ENCODE measurements at regions not wholly inside any gene's neighbourhood (a gene's known extent, or its start where the extent isn't known, plus 50 kb on each side); places are given as distances from the start of the nearest gene placed in this dataset.

DNA sequence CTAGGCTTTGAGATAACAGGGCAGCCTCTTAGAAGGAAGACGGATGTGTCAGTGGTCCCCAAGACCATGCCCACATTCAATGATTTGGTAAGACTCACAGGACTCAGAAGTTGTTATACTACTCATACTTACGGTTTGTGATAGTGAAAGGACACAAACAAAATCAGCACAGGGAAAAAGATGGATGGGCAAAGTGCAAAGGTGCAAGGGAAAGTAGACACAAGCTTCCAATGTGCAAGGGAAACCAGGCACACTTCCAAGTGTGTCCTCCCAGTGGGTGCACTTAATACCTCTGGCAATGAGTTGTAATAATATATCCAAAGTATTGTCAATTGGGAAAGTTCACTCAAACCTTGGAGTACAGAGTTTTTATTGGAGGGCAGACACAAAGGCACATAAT, 53.8 kb upstream of the VCX start:
- TF ChIP-seq, protein P1, sequence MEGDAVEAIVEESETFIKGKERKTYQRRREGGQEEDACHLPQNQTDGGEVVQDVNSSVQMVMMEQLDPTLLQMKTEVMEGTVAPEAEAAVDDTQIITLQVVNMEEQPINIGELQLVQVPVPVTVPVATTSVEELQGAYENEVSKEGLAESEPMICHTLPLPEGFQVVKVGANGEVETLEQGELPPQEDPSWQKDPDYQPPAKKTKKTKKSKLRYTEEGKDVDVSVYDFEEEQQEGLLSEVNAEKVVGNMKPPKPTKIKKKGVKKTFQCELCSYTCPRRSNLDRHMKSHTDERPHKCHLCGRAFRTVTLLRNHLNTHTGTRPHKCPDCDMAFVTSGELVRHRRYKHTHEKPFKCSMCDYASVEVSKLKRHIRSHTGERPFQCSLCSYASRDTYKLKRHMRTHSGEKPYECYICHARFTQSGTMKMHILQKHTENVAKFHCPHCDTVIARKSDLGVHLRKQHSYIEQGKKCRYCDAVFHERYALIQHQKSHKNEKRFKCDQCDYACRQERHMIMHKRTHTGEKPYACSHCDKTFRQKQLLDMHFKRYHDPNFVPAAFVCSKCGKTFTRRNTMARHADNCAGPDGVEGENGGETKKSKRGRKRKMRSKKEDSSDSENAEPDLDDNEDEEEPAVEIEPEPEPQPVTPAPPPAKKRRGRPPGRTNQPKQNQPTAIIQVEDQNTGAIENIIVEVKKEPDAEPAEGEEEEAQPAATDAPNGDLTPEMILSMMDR (IDR thresholded peaks at IDR 0.05; ENCODE audit: unreplicated experiment) = no peak

DNA sequence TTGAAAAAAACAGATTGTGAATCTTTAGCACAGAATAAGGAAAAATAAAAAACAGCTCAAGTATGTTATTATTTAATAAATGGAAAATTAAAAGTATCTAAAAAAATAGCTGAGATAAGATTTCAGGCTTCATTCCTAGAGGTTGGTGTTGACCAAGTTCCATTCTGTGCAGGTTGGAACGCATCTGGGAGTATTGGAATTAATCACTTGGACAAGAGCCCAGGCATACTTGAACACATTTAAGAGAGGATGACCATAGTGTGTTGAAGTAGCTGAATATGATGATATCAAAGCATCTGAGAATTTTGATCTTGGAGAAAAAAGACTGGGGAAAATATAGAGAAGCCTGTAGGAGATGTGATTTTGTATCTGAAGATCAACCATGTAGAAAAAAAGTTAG, 54.6 kb upstream of the VCX start:
- Mint-ChIP-seq H3K9me3 (ENCODE audit: low read depth, unreplicated experiment) (peaks cover 21% of the 10 kb centered on the region), H3K27me3 (ENCODE audit: unreplicated experiment) (no peaks in the 10 kb centered on the region), H3K36me3 (ENCODE audit: insufficient read depth, unreplicated experiment) (no peaks in the 10 kb centered on the region), H3K4me3 (ENCODE audit: low read depth, unreplicated experiment) (no peak overlapping the region), H3K27ac (ENCODE audit: unreplicated experiment) (no peak overlapping the region), H3K4me1 (ENCODE audit: low read depth, unreplicated experiment) (no peaks in the 10 kb centered on the region)
- TF ChIP-seq, protein P1 (IDR thresholded peaks at IDR 0.05; ENCODE audit: unreplicated experiment) = no peak
- DNase-seq = no peak
- no TSS peak for BruUV-seq (replicated peaks)
- intact Hi-C loops (cut with micrococcal nuclease; ENCODE audit: unreplicated experiment) = no loop called here
- CTCF ChIA-PET = no interaction called here

More for the DNA sequence above, 53.8 kb upstream of the VCX start:
- DNase-seq = no peak
- H3K27me3 Mint-ChIP-seq (ENCODE audit: unreplicated experiment) = no peaks in the 10 kb centered on the region
- intact Hi-C loops (cut with micrococcal nuclease; ENCODE audit: unreplicated experiment) = no loop called here
- CTCF ChIA-PET = no interaction called here
- peaks cover 15% of the 10 kb centered on the region for H3K9me3 Mint-ChIP-seq (ENCODE audit: low read depth, unreplicated experiment)
- H3K4me1 Mint-ChIP-seq (ENCODE audit: low read depth, unreplicated experiment) = no peaks in the 10 kb centered on the region
- no peak overlapping the region for H3K27ac Mint-ChIP-seq (ENCODE audit: unreplicated experiment)
- BruUV-seq (replicated peaks) = no TSS peak
- no peak overlapping the region for H3K4me3 Mint-ChIP-seq (ENCODE audit: low read depth, unreplicated experiment)
- no peaks in the 10 kb centered on the region for H3K36me3 Mint-ChIP-seq (ENCODE audit: insufficient read depth, unreplicated experiment)

DNA sequence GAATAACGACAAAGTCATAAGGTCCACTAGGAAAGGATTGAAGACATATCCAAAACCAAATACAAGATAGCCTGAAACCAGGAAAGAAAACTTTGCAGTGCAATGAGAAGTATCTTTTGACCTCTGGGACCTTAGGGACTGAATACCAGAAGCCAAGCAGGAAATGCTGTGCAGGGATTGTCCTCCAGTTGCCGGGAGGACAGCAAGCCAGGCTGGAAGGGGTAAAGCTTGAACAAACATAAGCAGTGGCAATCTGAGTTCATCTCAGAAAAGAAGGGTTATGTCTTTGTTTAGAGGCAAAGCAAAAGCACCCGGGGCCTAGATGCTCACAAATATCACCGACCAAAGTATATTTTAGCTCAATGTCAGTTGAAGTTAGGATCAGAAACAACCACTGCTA, 55.3 kb upstream of the VCX start:
- Mint-ChIP-seq H3K27me3 (ENCODE audit: unreplicated experiment) (no peaks in the 10 kb centered on the region), H3K9me3 (ENCODE audit: low read depth, unreplicated experiment) (peaks cover 21% of the 10 kb centered on the region), H3K27ac (ENCODE audit: unreplicated experiment) (no peak overlapping the region), H3K36me3 (ENCODE audit: insufficient read depth, unreplicated experiment) (no peaks in the 10 kb centered on the region), H3K4me3 (ENCODE audit: low read depth, unreplicated experiment) (no peak overlapping the region), H3K4me1 (ENCODE audit: low read depth, unreplicated experiment) (no peaks in the 10 kb centered on the region)
- TF ChIP-seq, protein P1 (IDR thresholded peaks at IDR 0.05; ENCODE audit: unreplicated experiment) = no peak
- no TSS peak for BruUV-seq (replicated peaks)
- no peak for DNase-seq
- CTCF ChIA-PET = no interaction called here
- intact Hi-C loops (cut with micrococcal nuclease; ENCODE audit: unreplicated experiment) = no loop called here

DNA sequence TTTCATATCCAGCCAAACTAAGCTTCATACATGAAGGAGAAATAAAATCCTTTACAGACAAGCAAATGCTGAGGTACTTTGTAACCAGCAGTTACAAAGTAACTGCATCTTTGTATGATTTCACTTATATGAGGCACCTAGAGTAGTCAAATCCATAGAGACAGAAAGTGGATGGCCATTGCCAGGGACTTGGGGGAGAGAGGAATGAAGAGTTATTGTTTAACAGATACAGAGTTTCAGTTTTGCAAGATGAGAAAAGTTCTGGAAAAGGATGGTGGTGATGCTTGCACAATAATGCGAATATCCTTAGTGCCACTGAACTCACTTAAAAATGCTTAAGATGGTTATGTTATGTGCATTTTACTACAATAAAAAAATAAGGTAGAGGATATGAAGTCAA, 58.4 kb upstream of the VCX start:
- CTCF ChIA-PET = no interaction called here
- no peak for DNase-seq
- no TSS peak for BruUV-seq (replicated peaks)
- TF ChIP-seq, protein P1 (IDR thresholded peaks at IDR 0.05; ENCODE audit: unreplicated experiment) = no peak
- no peak overlapping the region for H3K27ac Mint-ChIP-seq (ENCODE audit: unreplicated experiment)
- H3K27me3 Mint-ChIP-seq (ENCODE audit: unreplicated experiment) = no peaks in the 10 kb centered on the region
- no peaks in the 10 kb centered on the region for H3K36me3 Mint-ChIP-seq (ENCODE audit: insufficient read depth, unreplicated experiment)
- intact Hi-C loops (cut with micrococcal nuclease; ENCODE audit: unreplicated experiment) = no loop called here
- H3K4me1 Mint-ChIP-seq (ENCODE audit: low read depth, unreplicated experiment) = no peaks in the 10 kb centered on the region
- peaks cover 18% of the 10 kb centered on the region for H3K9me3 Mint-ChIP-seq (ENCODE audit: low read depth, unreplicated experiment)
- H3K4me3 Mint-ChIP-seq (ENCODE audit: low read depth, unreplicated experiment) = no peak overlapping the region

DNA sequence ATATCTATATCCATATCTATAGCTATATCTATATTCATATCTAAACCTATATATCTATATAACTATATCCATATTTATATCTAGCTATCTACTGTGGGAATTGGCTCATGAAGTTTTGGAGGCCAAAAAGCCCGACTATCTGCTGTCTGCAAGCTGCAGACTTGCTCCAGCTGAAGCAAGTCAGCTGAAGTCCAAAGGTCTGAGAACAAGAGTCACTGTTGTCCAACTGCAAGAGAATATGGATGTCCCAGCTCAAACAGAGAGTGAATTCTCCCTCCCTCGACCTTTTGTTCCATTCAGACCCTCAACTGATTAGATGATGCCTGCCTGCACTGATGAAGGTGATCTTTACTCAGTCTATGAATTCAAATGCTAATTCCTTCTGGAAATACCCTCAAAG, 63.3 kb upstream of the VCX start:
- DNase-seq = no peak
- Mint-ChIP-seq H3K36me3 (ENCODE audit: insufficient read depth, unreplicated experiment) (no peaks in the 10 kb centered on the region), H3K27me3 (ENCODE audit: unreplicated experiment) (no peaks in the 10 kb centered on the region), H3K9me3 (ENCODE audit: low read depth, unreplicated experiment) (peaks cover 7% of the 10 kb centered on the region), H3K4me3 (ENCODE audit: low read depth, unreplicated experiment) (no peak overlapping the region), H3K4me1 (ENCODE audit: low read depth, unreplicated experiment) (no peaks in the 10 kb centered on the region), H3K27ac (ENCODE audit: unreplicated experiment) (no peak overlapping the region)
- intact Hi-C loops (cut with micrococcal nuclease; ENCODE audit: unreplicated experiment) = no loop called here
- no TSS peak for BruUV-seq (replicated peaks)
- TF ChIP-seq, protein P1 (IDR thresholded peaks at IDR 0.05; ENCODE audit: unreplicated experiment) = no peak
- CTCF ChIA-PET = no interaction called here
